Sigmoid colon (tissue), 6 donors: ENCODE measurements at regions not wholly inside any gene's neighbourhood (a gene's known extent, or its start where the extent isn't known, plus 50 kb on each side); places are given as distances from the start of the nearest gene placed in this dataset.
A peak's percentile ranks its signal among the peaks of the same experiment; 100 is the strongest.
"Not testable (repeated sequence)": the region's sequence is repeated elsewhere in the genome, so short reads cannot be mapped to it uniquely, and the experiment has no call there.

Experiments
- DNase-seq: peaks from one replicate; pipeline ENCODE4 v3.0.0-alpha.2; 2019
- H3K27ac ChIP-seq, 4 donors: fragments of 200-600 bp; sonication (generic); one replicate each; pipeline ENCODE4 v1.5.1; 2016 to 2019; ENCODE audit warnings: mild to moderate bottlenecking in 1 of 4
- H3K27me3 ChIP-seq, 3 donors: fragments of 200-600 bp; sonication (generic); one replicate each; pipeline ENCODE4 v1.5.1; 2019; ENCODE audit warnings: mild to moderate bottlenecking in 1 of 3
- H3K36me3 ChIP-seq, 4 donors: fragments of 200-600 bp; sonication (generic); one replicate each; pipeline ENCODE4 v1.5.1; 2016 to 2019
- H3K4me1 ChIP-seq, 4 donors: fragments of 200-600 bp; sonication (generic); one replicate each; pipeline ENCODE4 v1.5.1; 2017 to 2019
- H3K4me3 ChIP-seq, 4 donors: fragments of 200-600 bp; sonication (generic); one replicate each; pipeline ENCODE4 v1.5.1; 2017 to 2019; ENCODE audit warnings: mild to moderate bottlenecking in 2 of 4, moderate library complexity in 1 of 4
- H3K9me3 ChIP-seq, 4 donors: fragments of 200-600 bp in 3 of 4; sonication (generic) in 3 of 4; one replicate each; pipeline versions ENCODE4 v1.5.1 to v1.6.1; 2013 to 2019
- CTCF ChIP-seq, 4 experiments: fragments of 450-650 bp in 3 of 4; fragments of 200-600 bp in 1 of 4; IDR thresholded peaks; one replicate each; pipeline ENCODE4 v1.5.1; 2016 to 2019; ENCODE audit warnings: antibody characterized with exemption in 4 of 4, mild to moderate bottlenecking in 3 of 4, moderate library complexity in 2 of 4
- EP300 ChIP-seq, 4 donors: sonication (generic); formaldehyde crosslinking; IDR thresholded peaks; one replicate each; pipeline ENCODE4 v1.6.1; 2017; ENCODE audit warnings: antibody characterized with exemption in 4 of 4
- POLR2A ChIP-seq, 2 donors: fragments of 450-650 bp; IDR thresholded peaks; one replicate each; pipeline ENCODE4 v1.6.1; 2016; ENCODE audit warnings: antibody characterized with exemption in 2 of 2, mild to moderate bottlenecking in 2 of 2, moderate library complexity in 2 of 2
- POLR2AphosphoS5 ChIP-seq, 4 donors: sonication (generic); formaldehyde crosslinking; IDR thresholded peaks; one replicate each; pipeline ENCODE4 v1.6.1; 2017; ENCODE audit warnings: antibody characterized with exemption in 4 of 4
- WGBS, 2 donors: extraction: QIAGEN DNeasy Blood & Tissue Kit; methylation state at CpG; one replicate each; pipeline ENCODE4 v1.1.7; 2013; 5-methylcytosine and 5-hydroxymethylcytosine counted together
- intact Hi-C: fragments of 100-400 bp; cut with DNase I; formaldehyde crosslinking; loops from one replicate; pipeline ENCODE4 v1.15.1; 2023
- donor health status: healthy with polysubstance abuse.
- donor health status: healthy.

GRCh38 chr20:12575352-12576095 lies 433.2 kb upstream of the SPTLC3 start:
- Histone ChIP-seq H3K9me3 (no peaks in the 10 kb centered on the region), H3K36me3 (no peaks in the 10 kb centered on the region), H3K4me1 (peaks cover 0 to 5% (median 0%) of the 10 kb centered on the region in 4 donors), H3K27me3 (no peaks in the 10 kb centered on the region), H3K27ac (peak overlapping the region; percentile 17 to 60 (median 54)), H3K4me3 (no peak overlapping the region)
- 63 to 71% methylated on average over 4 of the region's 4 CpGs for WGBS, 2 donors
- intact Hi-C loops, result no loop called here
- DNase-seq, result peak; percentile 95
- no peak for TF ChIP-seq POLR2A (IDR thresholded peaks at IDR 0.05)
- TF ChIP-seq CTCF (IDR thresholded peaks at IDR 0.05), result no peak
- peak; percentile 42 to 88 (median 82) for TF ChIP-seq POLR2AphosphoS5 (IDR thresholded peaks at IDR 0.05)
- peak in 2 of 4 donors; percentile 11 to 41 for TF ChIP-seq EP300 (IDR thresholded peaks at IDR 0.05)

GRCh38 chr20:12577213-12577612 lies 431.6 kb upstream of the SPTLC3 start:
- H3K9me3 ChIP-seq, result no peaks in the 10 kb centered on the region
- peaks cover 0 to 5% (median 0%) of the 10 kb centered on the region in 4 donors for H3K4me1 ChIP-seq
- TF ChIP-seq EP300 (IDR thresholded peaks at IDR 0.05), result no peak
- TF ChIP-seq POLR2A (IDR thresholded peaks at IDR 0.05), result no peak
- TF ChIP-seq CTCF (IDR thresholded peaks at IDR 0.05), result no peak
- no peak for TF ChIP-seq POLR2AphosphoS5 (IDR thresholded peaks at IDR 0.05)
- intact Hi-C loops, result no loop called here
- H3K4me3 ChIP-seq, result no peak overlapping the region
- 89 to 92% methylated on average over 1 of the region's 1 CpG for WGBS, 2 donors
- H3K27me3 ChIP-seq, result no peaks in the 10 kb centered on the region
- H3K27ac ChIP-seq, result no peak overlapping the region
- no peak for DNase-seq
- H3K36me3 ChIP-seq, result no peaks in the 10 kb centered on the region

- H3K9me3 ChIP-seq, result no peaks in the 10 kb centered on the region
- 10 to 48% methylated on average over 5 of the region's 5 CpGs for WGBS, 2 donors
- H3K27ac ChIP-seq, result peak overlapping the region in 1 of 4 donors; percentile 19
- H3K4me3 ChIP-seq, result no peak overlapping the region
- no peaks in the 10 kb centered on the region for H3K4me1 ChIP-seq
- no peak for DNase-seq
- intact Hi-C loops, result no loop called here
- H3K27me3 ChIP-seq, result no peaks in the 10 kb centered on the region
- no peaks in the 10 kb centered on the region for H3K36me3 ChIP-seq
- TF ChIP-seq POLR2AphosphoS5 (IDR thresholded peaks at IDR 0.05), result peak in 2 of 4 donors; percentile 21 to 32
- no peak for TF ChIP-seq CTCF (IDR thresholded peaks at IDR 0.05)
- TF ChIP-seq POLR2A (IDR thresholded peaks at IDR 0.05), result no peak
- TF ChIP-seq EP300 (IDR thresholded peaks at IDR 0.05), result no peak
Observed at GRCh38 chr20:12581644-12582289, 427.0 kb upstream of the SPTLC3 start.

- intact Hi-C loops, H3K4me3 ChIP-seq, DNase-seq, H3K27ac ChIP-seq, H3K36me3 ChIP-seq, H3K4me1 ChIP-seq, H3K9me3 ChIP-seq, H3K27me3 ChIP-seq: not testable (repeated sequence)
- WGBS, 2 donors, result 66 to 84% methylated on average over 13 to 14 of the region's 14 CpGs
Observed at GRCh38 chr20:12582710-12583109, 426.1 kb upstream of the SPTLC3 start.

- no peak for DNase-seq
- 57 to 61% methylated on average over 1 of the region's 1 CpG for WGBS, 2 donors
- TF ChIP-seq POLR2A (IDR thresholded peaks at IDR 0.05) (no peak), CTCF (IDR thresholded peaks at IDR 0.05) (no peak), EP300 (IDR thresholded peaks at IDR 0.05) (no peak), POLR2AphosphoS5 (IDR thresholded peaks at IDR 0.05) (no peak)
- H3K9me3 ChIP-seq, result no peaks in the 10 kb centered on the region
- H3K27ac ChIP-seq, result no peak overlapping the region
- H3K36me3 ChIP-seq, result no peaks in the 10 kb centered on the region
- intact Hi-C loops, result no loop called here
- no peaks in the 10 kb centered on the region for H3K27me3 ChIP-seq
- H3K4me3 ChIP-seq, result no peak overlapping the region
- H3K4me1 ChIP-seq, result peaks cover 0 to 18% (median 4%) of the 10 kb centered on the region in 4 donors
Observed at GRCh38 chr20:12591949-12592470, 416.8 kb upstream of the SPTLC3 start.
